ENCODE measurements at regions not wholly inside any gene's neighbourhood (a gene's known extent, or its start where the extent isn't known, plus 50 kb on each side); places are given as distances from the start of the nearest gene placed in this dataset.

GRCh38 chr21:27631471-27631870, 664.6 kb upstream of the ADAMTS5 start:
- TF ChIP-seq CTCF (conservative IDR thresholded peaks at IDR 0.05; ENCODE audit: low read length): no peak
- no peak for TF ChIP-seq EZH2phosphoT487 (IDR thresholded peaks at IDR 0.05; ENCODE audit: borderline replicate concordance)

Measured in Loucy (cell line).